Esophagus muscularis mucosa (tissue), 3 donors: ENCODE measurements at regions not wholly inside any gene's neighbourhood (a gene's known extent, or its start where the extent isn't known, plus 50 kb on each side); places are given as distances from the start of the nearest gene placed in this dataset.

Source experiments
- POLR2A ChIP-seq: fragments of 450-650 bp; IDR thresholded peaks from one replicate; pipeline ENCODE4 v1.6.1; 2017; ENCODE audit warnings: antibody characterized with exemption, moderate library complexity, mild to moderate bottlenecking, low read depth
- TF ChIP-seq, protein P1 (sequence below), 3 experiments: fragments of 200-600 bp in 2 of 3; fragments of 450-650 bp in 1 of 3; sonication (generic) in 2 of 3; IDR thresholded peaks; one replicate each; pipeline ENCODE4 v1.5.1; 2017 to 2019; ENCODE audit warnings: antibody characterized with exemption in 3 of 3, mild to moderate bottlenecking in 2 of 3, moderate library complexity in 1 of 3

- TF ChIP-seq, protein P1, sequence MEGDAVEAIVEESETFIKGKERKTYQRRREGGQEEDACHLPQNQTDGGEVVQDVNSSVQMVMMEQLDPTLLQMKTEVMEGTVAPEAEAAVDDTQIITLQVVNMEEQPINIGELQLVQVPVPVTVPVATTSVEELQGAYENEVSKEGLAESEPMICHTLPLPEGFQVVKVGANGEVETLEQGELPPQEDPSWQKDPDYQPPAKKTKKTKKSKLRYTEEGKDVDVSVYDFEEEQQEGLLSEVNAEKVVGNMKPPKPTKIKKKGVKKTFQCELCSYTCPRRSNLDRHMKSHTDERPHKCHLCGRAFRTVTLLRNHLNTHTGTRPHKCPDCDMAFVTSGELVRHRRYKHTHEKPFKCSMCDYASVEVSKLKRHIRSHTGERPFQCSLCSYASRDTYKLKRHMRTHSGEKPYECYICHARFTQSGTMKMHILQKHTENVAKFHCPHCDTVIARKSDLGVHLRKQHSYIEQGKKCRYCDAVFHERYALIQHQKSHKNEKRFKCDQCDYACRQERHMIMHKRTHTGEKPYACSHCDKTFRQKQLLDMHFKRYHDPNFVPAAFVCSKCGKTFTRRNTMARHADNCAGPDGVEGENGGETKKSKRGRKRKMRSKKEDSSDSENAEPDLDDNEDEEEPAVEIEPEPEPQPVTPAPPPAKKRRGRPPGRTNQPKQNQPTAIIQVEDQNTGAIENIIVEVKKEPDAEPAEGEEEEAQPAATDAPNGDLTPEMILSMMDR (IDR thresholded peaks at IDR 0.05), result no peak
- no peak for TF ChIP-seq POLR2A
Observed at GRCh38 chr13:53683608-53684007, 655.0 kb downstream of the OLFM4 start.
